ENCODE measurements at regions not wholly inside any gene's neighbourhood (a gene's known extent, or its start where the extent isn't known, plus 50 kb on each side); places are given as distances from the start of the nearest gene placed in this dataset.
"Not testable (repeated sequence)": the region's sequence is repeated elsewhere in the genome, so short reads cannot be mapped to it uniquely, and the experiment has no call there.

- DNase-seq (ENCODE audit: low read depth, low spot score): no peak
Observed at GRCh38 chr14:53672526-53672925, 284.1 kb downstream of the BMP4 start.

GRCh38 chr14:53670701-53671100 is 285.9 kb downstream of the BMP4 start:
- no peak for DNase-seq (ENCODE audit: low read depth, low spot score)

GRCh38 chr14:53668897-53669296 is 287.7 kb downstream of the BMP4 start:
- DNase-seq (ENCODE audit: low read depth, low spot score): no peak

- peak; percentile 38 for DNase-seq (ENCODE audit: low read depth, low spot score)
Observed at GRCh38 chr14:53663709-53664108, 292.9 kb downstream of the BMP4 start.

- no peak for DNase-seq (ENCODE audit: low read depth, low spot score)
Observed at GRCh38 chr14:53655080-53655785, 301.4 kb downstream of the BMP4 start.

- no peak for DNase-seq (ENCODE audit: low read depth, low spot score)
Observed at GRCh38 chr14:53652068-53652467, 304.6 kb downstream of the BMP4 start.

- DNase-seq (ENCODE audit: low read depth, low spot score): no peak
Observed at GRCh38 chr14:53651096-53651740, 305.4 kb downstream of the BMP4 start.

- DNase-seq (ENCODE audit: low read depth, low spot score): no peak
Observed at GRCh38 chr14:53646925-53647324, 309.7 kb downstream of the BMP4 start.

- no peak for DNase-seq (ENCODE audit: low read depth, low spot score)
Observed at GRCh38 chr14:53640695-53641094, 315.9 kb downstream of the BMP4 start.

GRCh38 chr14:53638966-53639365 is 317.7 kb downstream of the BMP4 start:
- no peak for DNase-seq (ENCODE audit: low read depth, low spot score)

GRCh38 chr14:53634793-53635192 is 321.8 kb downstream of the BMP4 start:
- DNase-seq (ENCODE audit: low read depth, low spot score): no peak

- DNase-seq (ENCODE audit: low read depth, low spot score): no peak
Observed at GRCh38 chr14:53630336-53630735, 326.3 kb downstream of the BMP4 start.

GRCh38 chr14:53628732-53629430 is 327.7 kb downstream of the BMP4 start:
- no peak for DNase-seq (ENCODE audit: low read depth, low spot score)

GRCh38 chr14:53628261-53628660 is 328.4 kb downstream of the BMP4 start:
- DNase-seq (ENCODE audit: low read depth, low spot score): no peak

GRCh38 chr14:53626761-53627160 is 329.9 kb downstream of the BMP4 start:
- no peak for DNase-seq (ENCODE audit: low read depth, low spot score)

- no peak for DNase-seq (ENCODE audit: low read depth, low spot score)
Observed at GRCh38 chr14:53622447-53622846, 334.2 kb downstream of the BMP4 start.

GRCh38 chr14:53621921-53622320 is 334.7 kb downstream of the BMP4 start:
- no peak for DNase-seq (ENCODE audit: low read depth, low spot score)

- no peak for DNase-seq (ENCODE audit: low read depth, low spot score)
Observed at GRCh38 chr14:53621433-53621832, 335.2 kb downstream of the BMP4 start.

- DNase-seq (ENCODE audit: low read depth, low spot score): no peak
Observed at GRCh38 chr14:53620890-53621289, 335.7 kb downstream of the BMP4 start.

- no peak for DNase-seq (ENCODE audit: low read depth, low spot score)
Observed at GRCh38 chr14:53620317-53620716, 336.3 kb downstream of the BMP4 start.

GRCh38 chr14:53619691-53620231 is 336.9 kb downstream of the BMP4 start:
- DNase-seq (ENCODE audit: low read depth, low spot score): no peak

- not testable (repeated sequence) for DNase-seq (ENCODE audit: low read depth, low spot score)
Observed at GRCh38 chr14:53616536-53616935, 340.1 kb downstream of the BMP4 start.

GRCh38 chr14:53615252-53615651 is 341.4 kb downstream of the BMP4 start:
- no peak for DNase-seq (ENCODE audit: low read depth, low spot score)
